ENCODE measurements at regions not wholly inside any gene's neighbourhood (a gene's known extent, or its start where the extent isn't known, plus 50 kb on each side); places are given as distances from the start of the nearest gene placed in this dataset.

DNA sequence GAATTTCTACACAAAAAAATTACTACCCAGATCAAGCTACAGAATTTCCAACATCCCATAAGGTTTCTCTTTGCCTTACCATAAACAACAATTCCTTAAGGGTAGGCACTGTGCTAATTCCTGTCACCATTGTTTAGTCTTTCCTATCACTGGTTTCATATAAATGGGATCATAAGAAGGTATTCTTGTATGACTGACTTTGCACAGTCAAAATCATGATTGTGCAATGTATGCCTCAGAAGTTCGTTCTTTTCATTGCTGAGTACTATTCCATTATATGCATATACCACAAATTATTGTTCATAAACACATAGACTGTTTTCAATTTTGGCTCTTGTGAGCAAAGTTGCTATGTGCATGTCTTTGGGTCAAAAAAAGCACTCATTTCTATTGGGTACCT is 611.6 kb upstream of the CADM1 start:
- DNase-seq (ENCODE audit: extremely low spot score, unreplicated experiment), result no peak
- Mint-ChIP-seq H3K36me3 (ENCODE audit: unreplicated experiment) (no peaks in the 10 kb centered on the region), H3K27ac (ENCODE audit: unreplicated experiment) (no peak overlapping the region), H3K27me3 (ENCODE audit: unreplicated experiment) (peaks cover 6% of the 10 kb centered on the region), H3K4me3 (ENCODE audit: unreplicated experiment) (no peak overlapping the region), H3K9me3 (ENCODE audit: unreplicated experiment) (peaks cover 13% of the 10 kb centered on the region), H3K4me1 (ENCODE audit: unreplicated experiment) (no peaks in the 10 kb centered on the region)
- TF ChIP-seq, protein P1, sequence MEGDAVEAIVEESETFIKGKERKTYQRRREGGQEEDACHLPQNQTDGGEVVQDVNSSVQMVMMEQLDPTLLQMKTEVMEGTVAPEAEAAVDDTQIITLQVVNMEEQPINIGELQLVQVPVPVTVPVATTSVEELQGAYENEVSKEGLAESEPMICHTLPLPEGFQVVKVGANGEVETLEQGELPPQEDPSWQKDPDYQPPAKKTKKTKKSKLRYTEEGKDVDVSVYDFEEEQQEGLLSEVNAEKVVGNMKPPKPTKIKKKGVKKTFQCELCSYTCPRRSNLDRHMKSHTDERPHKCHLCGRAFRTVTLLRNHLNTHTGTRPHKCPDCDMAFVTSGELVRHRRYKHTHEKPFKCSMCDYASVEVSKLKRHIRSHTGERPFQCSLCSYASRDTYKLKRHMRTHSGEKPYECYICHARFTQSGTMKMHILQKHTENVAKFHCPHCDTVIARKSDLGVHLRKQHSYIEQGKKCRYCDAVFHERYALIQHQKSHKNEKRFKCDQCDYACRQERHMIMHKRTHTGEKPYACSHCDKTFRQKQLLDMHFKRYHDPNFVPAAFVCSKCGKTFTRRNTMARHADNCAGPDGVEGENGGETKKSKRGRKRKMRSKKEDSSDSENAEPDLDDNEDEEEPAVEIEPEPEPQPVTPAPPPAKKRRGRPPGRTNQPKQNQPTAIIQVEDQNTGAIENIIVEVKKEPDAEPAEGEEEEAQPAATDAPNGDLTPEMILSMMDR (IDR thresholded peaks at IDR 0.05), result no peak

DNA sequence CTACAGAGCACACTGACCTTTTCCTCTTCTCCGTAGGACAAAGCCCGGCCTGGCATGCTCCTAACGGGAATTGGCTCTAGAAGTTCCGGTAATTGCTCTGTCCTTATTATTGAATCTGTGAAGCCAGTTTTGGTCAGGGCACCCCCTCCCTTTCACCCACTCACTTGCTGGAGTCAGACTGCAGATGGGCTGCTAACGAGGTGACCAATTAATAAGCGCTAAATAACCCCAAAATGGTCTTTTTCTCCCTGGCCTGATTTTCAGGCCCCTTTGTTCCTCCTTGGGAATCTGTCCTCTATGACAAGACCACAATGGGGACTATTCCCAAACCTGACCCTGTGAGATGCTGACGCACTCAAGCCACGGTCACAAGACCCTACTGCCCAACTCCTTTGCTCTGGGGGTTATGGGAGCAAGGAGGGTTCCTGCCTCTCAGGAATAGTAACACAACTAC is 610.0 kb upstream of the CADM1 start:
- peak; percentile 42 for DNase-seq (ENCODE audit: extremely low spot score, unreplicated experiment)
- H3K4me3 Mint-ChIP-seq (ENCODE audit: unreplicated experiment), result no peak overlapping the region
- no peak overlapping the region for H3K27ac Mint-ChIP-seq (ENCODE audit: unreplicated experiment)
- TF ChIP-seq, protein P1 (IDR thresholded peaks at IDR 0.05), result no peak
- no peaks in the 10 kb centered on the region for H3K36me3 Mint-ChIP-seq (ENCODE audit: unreplicated experiment)
- H3K9me3 Mint-ChIP-seq (ENCODE audit: unreplicated experiment), result peaks cover 13% of the 10 kb centered on the region
- H3K4me1 Mint-ChIP-seq (ENCODE audit: unreplicated experiment), result no peaks in the 10 kb centered on the region
- H3K27me3 Mint-ChIP-seq (ENCODE audit: unreplicated experiment), result peaks cover 6% of the 10 kb centered on the region

DNA sequence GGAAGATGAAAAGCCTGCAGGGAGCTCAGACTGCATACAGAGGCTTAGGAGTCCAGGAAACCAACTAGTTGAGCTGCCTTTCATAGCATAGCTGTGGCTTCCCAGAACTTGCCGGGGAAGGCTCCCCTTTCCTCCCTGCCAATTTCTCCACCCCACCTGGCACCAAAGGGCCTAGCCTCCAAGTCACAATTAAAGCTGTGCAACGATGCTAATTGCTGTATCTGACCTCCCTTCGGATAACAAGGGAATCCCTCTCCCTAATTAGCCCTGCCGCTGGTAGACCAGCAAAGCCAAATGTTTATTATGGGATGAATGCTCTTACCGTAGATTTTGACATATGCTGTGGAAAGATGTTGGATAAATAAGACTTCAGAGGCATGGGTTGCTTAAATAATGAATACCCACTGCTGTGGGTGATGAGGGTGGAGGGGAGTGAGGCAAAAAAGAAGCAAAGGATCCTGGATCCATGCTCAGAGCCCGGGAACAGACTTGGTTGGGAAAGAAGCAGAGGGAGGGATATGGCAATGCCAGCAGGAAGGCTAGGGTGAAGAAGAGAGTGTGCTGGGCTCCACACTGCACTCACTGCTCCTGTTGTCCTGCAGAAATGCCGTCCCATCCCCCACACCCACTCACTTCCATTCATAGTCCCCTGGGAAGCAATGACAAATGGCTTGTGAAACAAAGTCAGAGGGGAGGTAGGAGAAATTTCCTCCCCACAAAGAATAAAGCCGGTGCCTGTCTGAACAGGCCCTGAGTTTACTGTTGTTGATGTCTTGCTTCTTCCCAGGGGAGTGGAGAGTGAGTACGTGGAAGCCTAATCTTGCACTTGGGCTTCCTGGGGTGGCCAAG is 608.1 kb upstream of the CADM1 start:
- peak; percentile 36 for DNase-seq (ENCODE audit: extremely low spot score, unreplicated experiment)
- H3K27ac Mint-ChIP-seq (ENCODE audit: unreplicated experiment), result no peak overlapping the region
- peaks cover 13% of the 10 kb centered on the region for H3K9me3 Mint-ChIP-seq (ENCODE audit: unreplicated experiment)
- peaks cover 6% of the 10 kb centered on the region for H3K27me3 Mint-ChIP-seq (ENCODE audit: unreplicated experiment)
- TF ChIP-seq, protein P1 (IDR thresholded peaks at IDR 0.05), result no peak
- no peaks in the 10 kb centered on the region for H3K4me1 Mint-ChIP-seq (ENCODE audit: unreplicated experiment)
- no peaks in the 10 kb centered on the region for H3K36me3 Mint-ChIP-seq (ENCODE audit: unreplicated experiment)
- H3K4me3 Mint-ChIP-seq (ENCODE audit: unreplicated experiment), result no peak overlapping the region

DNA sequence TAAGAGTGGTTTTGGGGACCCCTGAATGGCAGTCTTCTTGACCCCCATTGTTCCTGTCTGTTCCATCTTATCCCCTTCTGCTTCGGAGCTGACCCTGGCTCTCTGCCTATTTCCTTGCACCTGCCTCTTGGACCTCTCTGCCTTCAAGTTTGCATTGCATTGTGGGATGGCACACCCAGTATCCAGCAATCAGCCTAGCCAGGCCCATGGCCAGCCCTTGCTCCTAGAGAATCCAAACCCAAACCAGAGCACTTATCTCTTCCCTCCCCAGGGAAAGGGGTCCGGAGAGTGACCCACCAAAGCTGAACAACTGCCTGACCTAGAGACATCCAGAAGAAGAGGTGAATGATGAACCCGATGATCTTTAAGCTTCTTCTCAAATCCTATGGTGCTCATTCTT is 607.3 kb upstream of the CADM1 start:
- Mint-ChIP-seq H3K4me1 (ENCODE audit: unreplicated experiment) (no peaks in the 10 kb centered on the region), H3K9me3 (ENCODE audit: unreplicated experiment) (peaks cover 12% of the 10 kb centered on the region), H3K27me3 (ENCODE audit: unreplicated experiment) (peaks cover 6% of the 10 kb centered on the region), H3K4me3 (ENCODE audit: unreplicated experiment) (no peak overlapping the region), H3K36me3 (ENCODE audit: unreplicated experiment) (no peaks in the 10 kb centered on the region), H3K27ac (ENCODE audit: unreplicated experiment) (no peak overlapping the region)
- TF ChIP-seq, protein P1 (IDR thresholded peaks at IDR 0.05), result no peak
- DNase-seq (ENCODE audit: extremely low spot score, unreplicated experiment), result peak; percentile 66

DNA sequence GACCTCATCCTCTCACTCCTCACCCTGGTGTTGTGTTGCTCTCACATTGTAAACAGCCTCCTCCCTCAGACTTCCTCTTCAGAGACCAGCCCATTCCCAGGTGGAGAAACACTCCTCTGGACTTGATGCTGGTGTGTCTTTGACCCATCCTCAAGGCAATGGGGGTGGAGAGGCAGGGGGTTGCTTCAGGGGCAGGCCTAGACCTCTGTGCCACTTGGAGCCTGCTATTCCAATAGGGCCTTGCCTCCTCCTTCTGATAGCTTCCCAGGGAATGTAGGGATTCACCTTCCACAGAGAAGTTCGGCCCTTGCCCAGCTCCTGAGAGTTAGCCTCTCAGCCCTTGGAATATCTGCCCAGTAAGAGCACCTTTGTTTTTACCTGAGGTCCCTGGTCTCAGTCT is 606.6 kb upstream of the CADM1 start:
- Mint-ChIP-seq H3K36me3 (ENCODE audit: unreplicated experiment) (no peaks in the 10 kb centered on the region), H3K27me3 (ENCODE audit: unreplicated experiment) (peaks cover 6% of the 10 kb centered on the region), H3K4me3 (ENCODE audit: unreplicated experiment) (no peak overlapping the region), H3K27ac (ENCODE audit: unreplicated experiment) (no peak overlapping the region), H3K4me1 (ENCODE audit: unreplicated experiment) (no peaks in the 10 kb centered on the region), H3K9me3 (ENCODE audit: unreplicated experiment) (peaks cover 9% of the 10 kb centered on the region)
- peak; percentile 36 for DNase-seq (ENCODE audit: extremely low spot score, unreplicated experiment)
- TF ChIP-seq, protein P1 (IDR thresholded peaks at IDR 0.05), result no peak
